WERI-Rb-1 (cell line): ENCODE measurements at regions not wholly inside any gene's neighbourhood (a gene's known extent, or its start where the extent isn't known, plus 50 kb on each side); places are given as distances from the start of the nearest gene placed in this dataset.

Experiments used
- DNase-seq: peaks from one replicate; pipeline ENCODE4 v3.0.0-alpha.2; 2020
- H3K27ac ChIP-seq: fragments of 250-450 bp; sonication (Bioruptor Pico); 2 replicates; pipeline ENCODE4 v1.5.1; 2020; ENCODE audit warnings: mild to moderate bottlenecking, moderate library complexity
- H3K27me3 ChIP-seq: fragments of 250-450 bp; sonication (Bioruptor Pico); 2 replicates; pipeline ENCODE4 v1.5.1; 2021; ENCODE audit warnings: mild to moderate bottlenecking, low read depth, moderate library complexity; ENCODE audit not compliant: insufficient read depth, severe bottlenecking
- H3K36me3 ChIP-seq: fragments of 250-450 bp; sonication (Bioruptor Pico); 2 replicates; pipeline ENCODE4 v1.5.1; 2020; ENCODE audit warnings: mild to moderate bottlenecking, moderate library complexity
- H3K4me3 ChIP-seq: 2 replicates; pipeline ENCODE4 v1.5.1; 2011; ENCODE audit warnings: low read depth, mild to moderate bottlenecking, control low read depth, low read length
- H3K9me3 ChIP-seq: fragments of 250-450 bp; sonication (Bioruptor Pico); 2 replicates; pipeline ENCODE4 v1.5.1; 2021; ENCODE audit warnings: mild to moderate bottlenecking, moderate library complexity; ENCODE audit not compliant: severe bottlenecking
- CTCF ChIP-seq: IDR thresholded peaks from 2 replicates; pipeline ENCODE4 v1.5.1; 2011; ENCODE audit warnings: low read depth, mild to moderate bottlenecking, control low read depth, inconsistent platforms, low read length

GRCh38 chr5:103346162-103346748 is 87.7 kb downstream of the MACIR start:
- no peak overlapping the region for H3K4me3 ChIP-seq
- no peak for DNase-seq
- H3K27me3 ChIP-seq: no peaks in the 10 kb centered on the region
- H3K36me3 ChIP-seq: no peaks in the 10 kb centered on the region
- H3K9me3 ChIP-seq: no peaks in the 10 kb centered on the region
- no peak for TF ChIP-seq CTCF
- H3K27ac ChIP-seq: no peak overlapping the region

GRCh38 chr5:103345461-103345860 is 86.9 kb downstream of the MACIR start:
- no peak for DNase-seq
- H3K9me3 ChIP-seq: no peaks in the 10 kb centered on the region
- no peak overlapping the region for H3K27ac ChIP-seq
- H3K4me3 ChIP-seq: no peak overlapping the region
- H3K36me3 ChIP-seq: no peaks in the 10 kb centered on the region
- H3K27me3 ChIP-seq: no peaks in the 10 kb centered on the region
- no peak for TF ChIP-seq CTCF

GRCh38 chr5:103340717-103341388 is 82.3 kb downstream of the MACIR start:
- H3K27ac ChIP-seq: no peak overlapping the region
- TF ChIP-seq CTCF: no peak
- DNase-seq: no peak
- no peaks in the 10 kb centered on the region for H3K9me3 ChIP-seq
- H3K27me3 ChIP-seq: no peaks in the 10 kb centered on the region
- no peak overlapping the region for H3K4me3 ChIP-seq
- no peaks in the 10 kb centered on the region for H3K36me3 ChIP-seq

- Histone ChIP-seq H3K27me3 (no peaks in the 10 kb centered on the region), H3K27ac (no peak overlapping the region), H3K36me3 (no peaks in the 10 kb centered on the region), H3K4me3 (no peak overlapping the region), H3K9me3 (no peaks in the 10 kb centered on the region)
- DNase-seq: no peak
- TF ChIP-seq CTCF: no peak
These were observed 81.6 kb downstream of the MACIR start for GRCh38 chr5:103340132-103340531.

GRCh38 chr5:103336941-103337340 is 78.4 kb downstream of the MACIR start:
- H3K9me3 ChIP-seq: no peaks in the 10 kb centered on the region
- no peaks in the 10 kb centered on the region for H3K36me3 ChIP-seq
- no peak for TF ChIP-seq CTCF
- H3K27me3 ChIP-seq: no peaks in the 10 kb centered on the region
- no peak overlapping the region for H3K4me3 ChIP-seq
- no peak for DNase-seq
- no peak overlapping the region for H3K27ac ChIP-seq

GRCh38 chr5:103333376-103333775 is 74.8 kb downstream of the MACIR start:
- Histone ChIP-seq H3K36me3 (no peaks in the 10 kb centered on the region), H3K27me3 (no peaks in the 10 kb centered on the region), H3K27ac (no peak overlapping the region), H3K4me3 (no peak overlapping the region), H3K9me3 (no peaks in the 10 kb centered on the region)
- TF ChIP-seq CTCF: no peak
- no peak for DNase-seq
